Keratinocyte (primary cell): ENCODE measurements at regions not wholly inside any gene's neighbourhood (a gene's known extent, or its start where the extent isn't known, plus 50 kb on each side); places are given as distances from the start of the nearest gene placed in this dataset.

ENCODE experiments used
- DNase-seq: peaks from one replicate; pipeline ENCODE4 v3.0.0-alpha.2; 2011; ENCODE audit warnings: low read depth, missing footprints, low spot score
- FAIRE-seq: peaks from 2 replicates; lab custom pipeline; 2011; peaks lifted over from hg19 to GRCh38; lab: Jason Lieb, UNC
- H2AFZ ChIP-seq: 2 replicates; pipeline ENCODE4 v1.6.0; 2012; ENCODE audit warnings: low read length, control low read depth, inconsistent platforms; ENCODE audit not compliant: control insufficient read depth
- H3K27ac ChIP-seq: 2 replicates; pipeline ENCODE4 v1.5.1; 2011; ENCODE audit warnings: low read length; ENCODE audit not compliant: control insufficient read depth, insufficient read depth
- H3K27me3 ChIP-seq: 3 replicates; pipeline ENCODE4 v1.6.0; 2011; ENCODE audit warnings: low read length; ENCODE audit not compliant: control insufficient read depth, insufficient read depth; ENCODE audit errors: extremely low read depth
- H3K36me3 ChIP-seq, 2 experiments: 2 replicates in 1 of 2; 3 replicates in 1 of 2; pipeline ENCODE4 v1.5.1; 2011; ENCODE audit warnings: low read length in 2 of 2, mild to moderate bottlenecking in 1 of 2; ENCODE audit not compliant: control insufficient read depth in 2 of 2, insufficient read depth in 2 of 2; ENCODE audit errors: extremely low read depth in 1 of 2
- H3K4me1 ChIP-seq: 3 replicates; pipeline ENCODE4 v1.5.1; 2011; ENCODE audit warnings: low read length; ENCODE audit not compliant: control insufficient read depth, insufficient read depth; ENCODE audit errors: extremely low read depth
- H3K4me2 ChIP-seq: 3 replicates; pipeline ENCODE4 v1.6.0; 2011; ENCODE audit warnings: low read depth, low read length; ENCODE audit not compliant: control insufficient read depth, insufficient read depth; ENCODE audit errors: extremely low read depth
- H3K4me3 ChIP-seq, 3 experiments: fragments of 200-600 bp in 1 of 3; sonication (generic) in 1 of 3; 2 replicates in 2 of 3; 3 replicates in 1 of 3; pipeline ENCODE4 v1.5.1; 2011 to 2016; ENCODE audit warnings: low read length in 3 of 3, mild to moderate bottlenecking in 3 of 3, control low read depth in 2 of 3, inconsistent platforms in 1 of 3, low read depth in 1 of 3, mixed read lengths in 1 of 3, mixed run types in 1 of 3, moderate library complexity in 1 of 3; ENCODE audit not compliant: control insufficient read depth in 2 of 3, insufficient read depth in 2 of 3; ENCODE audit errors: extremely low read depth in 1 of 3
- H3K79me2 ChIP-seq: 2 replicates; pipeline ENCODE4 v1.6.0; 2012; ENCODE audit warnings: low read length; ENCODE audit not compliant: control insufficient read depth, insufficient read depth
- H3K9ac ChIP-seq: 3 replicates; pipeline ENCODE4 v1.6.0; 2011; ENCODE audit warnings: low read length; ENCODE audit not compliant: control insufficient read depth, insufficient read depth; ENCODE audit errors: extremely low read depth
- H3K9me1 ChIP-seq: 3 replicates; pipeline ENCODE4 v1.6.0; 2011; ENCODE audit warnings: low read length; ENCODE audit not compliant: control insufficient read depth, insufficient read depth; ENCODE audit errors: extremely low read depth
- H3K9me3 ChIP-seq: 2 replicates; pipeline ENCODE4 v1.5.1; 2012; ENCODE audit warnings: low read depth, low read length; ENCODE audit not compliant: control insufficient read depth
- H4K20me1 ChIP-seq: 3 replicates; pipeline ENCODE4 v1.6.0; 2011; ENCODE audit warnings: low read length; ENCODE audit not compliant: control insufficient read depth, insufficient read depth; ENCODE audit errors: extremely low read depth
- CTCF ChIP-seq, 3 experiments: IDR thresholded peaks in 1 of 3; conservative IDR thresholded peaks in 1 of 3; optimal IDR thresholded peaks in 1 of 3; 2 replicates in 2 of 3; 3 replicates in 1 of 3; pipeline versions ENCODE3 to v1.5.1; 2011; ENCODE audit warnings: low read length in 3 of 3, mild to moderate bottlenecking in 3 of 3, moderate library complexity in 2 of 3, control low read depth in 1 of 3, inconsistent platforms in 1 of 3; ENCODE audit not compliant: insufficient read depth in 2 of 3; ENCODE audit errors: extremely low read depth in 1 of 3
- EZH2 ChIP-seq: IDR thresholded peaks from one replicate; pipeline ENCODE4 v1.6.1; 2012; ENCODE audit warnings: inconsistent platforms, mild to moderate bottlenecking, low read length, moderate library complexity
- dilution Hi-C: fragments of 300-500 bp; cut with MboI; formaldehyde crosslinking; loops from one replicate; pipeline ENCODE4 v1.7.0; 2020; ENCODE audit warnings: low sequenced_read_pairs; ENCODE audit not compliant: extremely low pct_ligation_motif_present

GRCh38 chr2:16126517-16127275, 186.3 kb downstream of the MYCN start:
- no peak for TF ChIP-seq CTCF (optimal IDR thresholded peaks at IDR 0.05 in 1 of 3, IDR thresholded peaks at IDR 0.05 in 1 of 3, conservative IDR thresholded peaks at IDR 0.05 in 1 of 3; ENCODE audit: extremely low read depth in 1 of 3, insufficient read depth in 2 of 3, low read length in 3 of 3)
- no peak for TF ChIP-seq EZH2

GRCh38 chr2:16125614-16126516, 185.5 kb downstream of the MYCN start:
- H3K27me3 ChIP-seq, result peaks cover 3% of the 10 kb centered on the region
- H3K4me1 ChIP-seq, result peaks cover 3% of the 10 kb centered on the region
- H3K9me1 ChIP-seq, result no peaks in the 10 kb centered on the region
- H3K9me3 ChIP-seq, result no peaks in the 10 kb centered on the region
- dilution Hi-C loops, result no loop called here
- H3K9ac ChIP-seq, result no peak overlapping the region
- H3K27ac ChIP-seq, result no peak overlapping the region
- H2AFZ ChIP-seq, result no peak overlapping the region
- TF ChIP-seq CTCF (optimal IDR thresholded peaks at IDR 0.05 in 1 of 3, IDR thresholded peaks at IDR 0.05 in 1 of 3, conservative IDR thresholded peaks at IDR 0.05 in 1 of 3; ENCODE audit: extremely low read depth in 1 of 3, insufficient read depth in 2 of 3, low read length in 3 of 3) (no peak), EZH2 (no peak)
- no peak for DNase-seq
- no peak overlapping the region for H3K4me3 ChIP-seq
- FAIRE-seq, result no peak
- no peak overlapping the region for H3K4me2 ChIP-seq
- no peaks in the 10 kb centered on the region for H3K36me3 ChIP-seq
- no peaks in the 10 kb centered on the region for H3K79me2 ChIP-seq
- H4K20me1 ChIP-seq, result no peaks in the 10 kb centered on the region

More at GRCh38 chr2:16126517-16127275, 186.3 kb downstream of the MYCN start:
- Histone ChIP-seq H3K27ac (no peak overlapping the region), H3K9me1 (no peaks in the 10 kb centered on the region), H2AFZ (no peak overlapping the region), H4K20me1 (no peaks in the 10 kb centered on the region), H3K4me1 (peaks cover 3% of the 10 kb centered on the region), H3K4me3 (no peak overlapping the region), H3K4me2 (no peak overlapping the region), H3K36me3 (no peaks in the 10 kb centered on the region), H3K27me3 (peaks cover 3% of the 10 kb centered on the region), H3K79me2 (no peaks in the 10 kb centered on the region), H3K9ac (no peak overlapping the region), H3K9me3 (no peaks in the 10 kb centered on the region)
- no peak for DNase-seq
- dilution Hi-C loops, result no loop called here
- FAIRE-seq, result no peak
